ENCODE measurements at regions not wholly inside any gene's neighbourhood (a gene's known extent, or its start where the extent isn't known, plus 50 kb on each side); places are given as distances from the start of the nearest gene placed in this dataset.

DNA sequence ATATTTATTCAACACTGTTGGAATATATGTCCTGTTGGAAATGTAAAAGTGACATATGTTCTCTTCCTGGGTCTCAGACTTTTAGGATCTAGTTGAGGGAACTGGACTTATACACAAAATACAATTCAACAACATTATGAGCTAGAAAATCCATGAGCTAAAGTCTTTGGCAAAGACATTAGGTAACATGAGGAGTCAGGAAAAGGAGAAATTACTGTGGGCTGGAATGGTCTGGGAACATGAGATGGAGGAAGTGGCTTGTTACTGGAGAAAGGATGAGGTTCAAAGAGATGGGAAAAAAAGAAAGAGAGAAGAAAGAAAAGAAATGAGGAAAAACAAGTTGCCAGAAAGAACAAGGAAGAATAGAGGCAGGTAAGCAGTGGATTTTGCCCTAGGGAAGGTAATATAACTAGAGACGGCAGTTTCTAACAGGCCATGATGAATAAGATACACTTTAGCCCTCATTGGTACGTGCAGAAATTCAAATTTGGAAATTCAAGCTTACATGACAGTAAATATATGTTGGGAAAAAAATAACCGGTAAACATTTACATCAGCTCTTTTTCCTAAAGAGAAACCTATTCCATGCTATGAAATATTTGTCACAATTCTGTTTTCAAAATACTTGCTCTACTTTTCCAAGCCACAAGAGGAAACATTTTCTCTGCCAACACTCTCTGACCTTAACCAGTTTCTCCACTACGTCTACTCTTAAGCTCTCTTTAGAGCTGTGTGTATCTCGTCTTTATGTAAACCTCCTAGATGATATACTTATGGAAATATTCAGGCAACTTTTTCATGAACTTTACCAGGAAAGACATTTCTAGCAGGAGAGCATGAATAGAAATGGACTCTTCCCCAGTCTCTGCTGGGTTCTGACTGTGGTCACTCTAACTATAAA lies 268.8 kb upstream of the BTG1 start:
- Histone ChIP-seq H3K9me3 (ENCODE audit: control insufficient read depth, insufficient read depth, low read depth, low read length) (no peaks in the 10 kb centered on the region), H3K36me3 (ENCODE audit: control insufficient read depth in 2 of 2, insufficient read depth in 1 of 2, low read length in 2 of 2) (no peaks in the 10 kb centered on the region), H3K4me1 (ENCODE audit: control insufficient read depth, insufficient read depth, low read length) (no peaks in the 10 kb centered on the region), H3K27ac (ENCODE audit: extremely low read depth, low read depth, low read length) (no peak overlapping the region), H3K4me3 (ENCODE audit: low read depth, low read length) (no peak overlapping the region)
- ChIA-PET POLR2A (interaction anchor here (0.8 kb wide), 1 partner anchor 16 kb away, joined by 3 read pairs; no protein-coding TSS in a partner anchor), CTCF (interaction anchor here (0.6 to 1.3 kb wide), 3 partner anchors 10 to 328 kb away, joined by 3 to 4 read pairs (median 3); no protein-coding TSS in a partner anchor)
- no peak for TF ChIP-seq ZFP69B (tag by site-specific recombination; IDR thresholded peaks at IDR 0.05)
- no peak for TF ChIP-seq HOXA7 (CRISPR knock-in tag; IDR thresholded peaks at IDR 0.05; ENCODE audit: borderline replicate concordance)
- TF ChIP-seq ZNF747 (tag by site-specific recombination; IDR thresholded peaks at IDR 0.05): no peak
- TF ChIP-seq ZNF2 (tag by site-specific recombination; IDR thresholded peaks at IDR 0.05): no peak
- no peak for TF ChIP-seq ZNF791 (tag by site-specific recombination; IDR thresholded peaks at IDR 0.05)
- TF ChIP-seq, protein P1, sequence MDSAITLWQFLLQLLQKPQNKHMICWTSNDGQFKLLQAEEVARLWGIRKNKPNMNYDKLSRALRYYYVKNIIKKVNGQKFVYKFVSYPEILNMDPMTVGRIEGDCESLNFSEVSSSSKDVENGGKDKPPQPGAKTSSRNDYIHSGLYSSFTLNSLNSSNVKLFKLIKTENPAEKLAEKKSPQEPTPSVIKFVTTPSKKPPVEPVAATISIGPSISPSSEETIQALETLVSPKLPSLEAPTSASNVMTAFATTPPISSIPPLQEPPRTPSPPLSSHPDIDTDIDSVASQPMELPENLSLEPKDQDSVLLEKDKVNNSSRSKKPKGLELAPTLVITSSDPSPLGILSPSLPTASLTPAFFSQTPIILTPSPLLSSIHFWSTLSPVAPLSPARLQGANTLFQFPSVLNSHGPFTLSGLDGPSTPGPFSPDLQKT (IDR thresholded peaks at IDR 0.05; ENCODE audit: borderline replicate concordance, low read depth, low read length): no peak
- no peak for TF ChIP-seq ZNF239 (tag by site-specific recombination; IDR thresholded peaks at IDR 0.05)
- TF ChIP-seq ZNF768 (tag by site-specific recombination; IDR thresholded peaks at IDR 0.05): no peak
- TF ChIP-seq, protein P2, sequence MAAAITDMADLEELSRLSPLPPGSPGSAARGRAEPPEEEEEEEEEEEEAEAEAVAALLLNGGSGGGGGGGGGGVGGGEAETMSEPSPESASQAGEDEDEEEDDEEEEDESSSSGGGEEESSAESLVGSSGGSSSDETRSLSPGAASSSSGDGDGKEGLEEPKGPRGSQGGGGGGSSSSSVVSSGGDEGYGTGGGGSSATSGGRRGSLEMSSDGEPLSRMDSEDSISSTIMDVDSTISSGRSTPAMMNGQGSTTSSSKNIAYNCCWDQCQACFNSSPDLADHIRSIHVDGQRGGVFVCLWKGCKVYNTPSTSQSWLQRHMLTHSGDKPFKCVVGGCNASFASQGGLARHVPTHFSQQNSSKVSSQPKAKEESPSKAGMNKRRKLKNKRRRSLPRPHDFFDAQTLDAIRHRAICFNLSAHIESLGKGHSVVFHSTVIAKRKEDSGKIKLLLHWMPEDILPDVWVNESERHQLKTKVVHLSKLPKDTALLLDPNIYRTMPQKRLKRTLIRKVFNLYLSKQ (tag by site-specific recombination; IDR thresholded peaks at IDR 0.05; ENCODE audit: borderline replicate concordance): no peak
- TF ChIP-seq ZNF510 (tag by site-specific recombination; IDR thresholded peaks at IDR 0.05; ENCODE audit: insufficient replicate concordance): no peak
- no peak for TF ChIP-seq ZNF274 (IDR thresholded peaks at IDR 0.05; ENCODE audit: low read length)
- TF ChIP-seq ZNF274 (tag by site-specific recombination; IDR thresholded peaks at IDR 0.05; ENCODE audit: borderline replicate concordance): no peak

DNA sequence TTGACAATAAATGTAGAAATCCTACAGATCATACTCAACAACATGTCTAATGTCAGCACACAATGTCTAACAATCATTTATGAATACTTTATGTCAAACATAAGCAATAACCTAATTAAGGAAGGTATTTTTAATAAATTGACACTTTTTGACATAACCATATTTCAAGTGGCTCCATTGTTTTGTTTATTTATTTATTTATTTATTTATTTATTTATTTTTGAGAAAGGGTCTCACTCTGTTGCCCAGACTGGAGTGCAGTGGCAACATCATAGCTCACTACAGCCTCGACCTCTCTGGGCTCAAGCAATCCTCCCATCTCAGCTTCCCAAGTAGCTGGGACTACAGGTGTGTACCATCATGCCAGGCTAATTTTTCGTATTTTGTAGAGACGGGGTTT lies 267.6 kb upstream of the BTG1 start:
- no peak overlapping the region for H3K4me3 ChIP-seq (ENCODE audit: low read depth, low read length)
- ChIA-PET CTCF (interaction anchor here (0.6 kb wide), 1 partner anchor 195 kb away, joined by 3 read pairs; no protein-coding TSS in a partner anchor), POLR2A (no interaction called here)
- H3K36me3 ChIP-seq (ENCODE audit: control insufficient read depth in 2 of 2, insufficient read depth in 1 of 2, low read length in 2 of 2): no peaks in the 10 kb centered on the region
- TF ChIP-seq ZNF202 (tag by site-specific recombination; IDR thresholded peaks at IDR 0.05; ENCODE audit: borderline replicate concordance): 0 out of 2 replicates have a peak, but pooled peaks have one; percentile 50
- peak; percentile 35 for TF ChIP-seq ZNF426 (tag by site-specific recombination; IDR thresholded peaks at IDR 0.05)
- TF ChIP-seq, protein P3, sequence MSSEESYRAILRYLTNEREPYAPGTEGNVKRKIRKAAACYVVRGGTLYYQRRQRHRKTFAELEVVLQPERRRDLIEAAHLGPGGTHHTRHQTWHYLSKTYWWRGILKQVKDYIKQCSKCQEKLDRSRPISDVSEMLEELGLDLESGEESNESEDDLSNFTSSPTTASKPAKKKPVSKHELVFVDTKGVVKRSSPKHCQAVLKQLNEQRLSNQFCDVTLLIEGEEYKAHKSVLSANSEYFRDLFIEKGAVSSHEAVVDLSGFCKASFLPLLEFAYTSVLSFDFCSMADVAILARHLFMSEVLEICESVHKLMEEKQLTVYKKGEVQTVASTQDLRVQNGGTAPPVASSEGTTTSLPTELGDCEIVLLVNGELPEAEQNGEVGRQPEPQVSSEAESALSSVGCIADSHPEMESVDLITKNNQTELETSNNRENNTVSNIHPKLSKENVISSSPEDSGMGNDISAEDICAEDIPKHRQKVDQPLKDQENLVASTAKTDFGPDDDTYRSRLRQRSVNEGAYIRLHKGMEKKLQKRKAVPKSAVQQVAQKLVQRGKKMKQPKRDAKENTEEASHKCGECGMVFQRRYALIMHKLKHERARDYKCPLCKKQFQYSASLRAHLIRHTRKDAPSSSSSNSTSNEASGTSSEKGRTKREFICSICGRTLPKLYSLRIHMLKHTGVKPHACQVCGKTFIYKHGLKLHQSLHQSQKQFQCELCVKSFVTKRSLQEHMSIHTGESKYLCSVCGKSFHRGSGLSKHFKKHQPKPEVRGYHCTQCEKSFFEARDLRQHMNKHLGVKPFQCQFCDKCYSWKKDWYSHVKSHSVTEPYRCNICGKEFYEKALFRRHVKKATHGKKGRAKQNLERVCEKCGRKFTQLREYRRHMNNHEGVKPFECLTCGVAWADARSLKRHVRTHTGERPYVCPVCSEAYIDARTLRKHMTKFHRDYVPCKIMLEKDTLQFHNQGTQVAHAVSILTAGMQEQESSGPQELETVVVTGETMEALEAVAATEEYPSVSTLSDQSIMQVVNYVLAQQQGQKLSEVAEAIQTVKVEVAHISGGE (tag by site-specific recombination; conservative IDR thresholded peaks at IDR 0.05; ENCODE audit: low read depth): peak; percentile 26; the same call in 1 of the 2 replicates
- no peak for TF ChIP-seq SALL2 (tag by site-specific recombination; IDR thresholded peaks at IDR 0.05; ENCODE audit: borderline replicate concordance)
- TF ChIP-seq ZNF140 (tag by site-specific recombination; IDR thresholded peaks at IDR 0.05): 0 out of 2 replicates have a peak, but pooled peaks have one; percentile 24
- TF ChIP-seq ZNF555 (tag by site-specific recombination; conservative IDR thresholded peaks at IDR 0.05): peak; percentile 23
- TF ChIP-seq BCL11A (tag by site-specific recombination; IDR thresholded peaks at IDR 0.05; ENCODE audit: low read depth): no peak
- TF ChIP-seq ZNF664 (tag by site-specific recombination; IDR thresholded peaks at IDR 0.05): no peak
- no peaks in the 10 kb centered on the region for H3K9me3 ChIP-seq (ENCODE audit: control insufficient read depth, insufficient read depth, low read depth, low read length)
- no peaks in the 10 kb centered on the region for H3K4me1 ChIP-seq (ENCODE audit: control insufficient read depth, insufficient read depth, low read length)
- no peak overlapping the region for H3K27ac ChIP-seq (ENCODE audit: extremely low read depth, low read depth, low read length)
